GM10248 (cell line): ENCODE measurements at regions not wholly inside any gene's neighbourhood (a gene's known extent, or its start where the extent isn't known, plus 50 kb on each side); places are given as distances from the start of the nearest gene placed in this dataset.

Experiments used
- CTCF ChIA-PET: fragments of 300-600 bp; sonication (Branson Sonifier 250); formaldehyde crosslinking; extraction: SDS; loops from one replicate; lab custom pipeline; 2021; ENCODE audit warnings: antibody characterized with exemption; lab: Yijun Ruan, JAX
- POLR2A ChIA-PET: fragments of 350-650 bp; sonication (Branson Sonifier 250); formaldehyde crosslinking; extraction: SDS; loops from one replicate; lab custom pipeline; 2020; ENCODE audit warnings: antibody characterized with exemption; lab: Yijun Ruan, JAX
- DNase-seq: peaks from one replicate; pipeline ENCODE4 v3.0.0; 2012; ENCODE audit errors: extremely low spot score
- CTCF ChIP-seq: IDR thresholded peaks from 2 replicates; pipeline ENCODE4 v1.5.1; 2012; ENCODE audit warnings: mild to moderate bottlenecking, low read depth; ENCODE audit errors: extremely low read depth, missing control alignments, control extremely low read depth

- no peak for TF ChIP-seq CTCF
- DNase-seq: no peak
- CTCF ChIA-PET: interaction anchor here (0.9 to 1.1 kb wide), 2 partner anchors 12 to 14 kb away, joined by 3 read pairs; no protein-coding TSS in a partner anchor
- POLR2A ChIA-PET: no interaction called here
Measured at GRCh38 chr6:98641949-98642719, 192.2 kb upstream of the POU3F2 start.

GRCh38 chr6:98644063-98644462 lies 190.3 kb upstream of the POU3F2 start:
- CTCF ChIA-PET: interaction anchor here (1.3 kb wide), 1 partner anchor 16 kb away, joined by 3 read pairs; no protein-coding TSS in a partner anchor
- POLR2A ChIA-PET: no interaction called here
- no peak for TF ChIP-seq CTCF
- DNase-seq: no peak

GRCh38 chr6:98648211-98648914 lies 186.0 kb upstream of the POU3F2 start:
- DNase-seq: no peak
- ChIA-PET CTCF (no interaction called here), POLR2A (interaction anchor here (0.6 kb wide), 1 partner anchor 11 kb away, joined by 4 read pairs; no protein-coding TSS in a partner anchor)
- no peak for TF ChIP-seq CTCF

- DNase-seq: no peak
- ChIA-PET POLR2A (no interaction called here), CTCF (no interaction called here)
- no peak for TF ChIP-seq CTCF
Measured at GRCh38 chr6:98650941-98651340, 183.4 kb upstream of the POU3F2 start.

GRCh38 chr6:98653179-98653578 lies 181.2 kb upstream of the POU3F2 start:
- no peak for TF ChIP-seq CTCF
- ChIA-PET CTCF (interaction anchor here (0.7 to 0.9 kb wide), 2 partner anchors 11 to 18 kb away, joined by 3 read pairs; no protein-coding TSS in a partner anchor), POLR2A (no interaction called here)
- DNase-seq: no peak

- no peak for DNase-seq
- ChIA-PET CTCF (no interaction called here), POLR2A (no interaction called here)
- no peak for TF ChIP-seq CTCF
Measured at GRCh38 chr6:98657764-98658163, 176.6 kb upstream of the POU3F2 start.
